ENCODE measurements at regions not wholly inside any gene's neighbourhood (a gene's known extent, or its start where the extent isn't known, plus 50 kb on each side); places are given as distances from the start of the nearest gene placed in this dataset.

- no peaks in the 10 kb centered on the region for H3K4me1 Mint-ChIP-seq
- POLR2A ChIA-PET, result no interaction called here
- H3K9me3 Mint-ChIP-seq, result no peaks in the 10 kb centered on the region
- no peaks in the 10 kb centered on the region for H3K36me3 Mint-ChIP-seq (ENCODE audit: low read depth)
- CTCF ChIA-PET, result no interaction called here
- DNase-seq, result no peak
- no peak overlapping the region for H3K4me3 Mint-ChIP-seq
- ATAC-seq (ENCODE audit: low read depth), result no peak
- intact Hi-C loops (cut with micrococcal nuclease), result no loop called here
- no peaks in the 10 kb centered on the region for H3K27me3 Mint-ChIP-seq
- TF ChIP-seq CTCF (IDR thresholded peaks at IDR 0.05), result no peak
- no peak overlapping the region for H3K27ac Mint-ChIP-seq
Measured at GRCh38 chr1:188295157-188295556, 1466.4 kb downstream of the PLA2G4A start.

- ChIA-PET POLR2A (no interaction called here), CTCF (no interaction called here)
- Mint-ChIP-seq H3K4me3 (no peak overlapping the region), H3K27me3 (no peaks in the 10 kb centered on the region), H3K9me3 (peaks cover 9% of the 10 kb centered on the region), H3K36me3 (ENCODE audit: low read depth) (no peaks in the 10 kb centered on the region), H3K27ac (no peak overlapping the region), H3K4me1 (no peaks in the 10 kb centered on the region)
- ATAC-seq (ENCODE audit: low read depth), result no peak
- no peak for TF ChIP-seq CTCF (IDR thresholded peaks at IDR 0.05)
- intact Hi-C loops (cut with micrococcal nuclease), result no loop called here
- DNase-seq, result no peak
Measured at GRCh38 chr1:188302746-188303145, 1474.0 kb downstream of the PLA2G4A start.

GRCh38 chr1:188314557-188315137 lies 1485.9 kb downstream of the PLA2G4A start:
- no peak overlapping the region for H3K4me3 Mint-ChIP-seq
- POLR2A ChIA-PET, result no interaction called here
- TF ChIP-seq CTCF (IDR thresholded peaks at IDR 0.05), result no peak
- H3K27ac Mint-ChIP-seq, result no peak overlapping the region
- DNase-seq (no peak), ATAC-seq (ENCODE audit: low read depth) (no peak)
- H3K27me3 Mint-ChIP-seq, result no peaks in the 10 kb centered on the region
- intact Hi-C loops (cut with micrococcal nuclease), result no loop called here
- H3K9me3 Mint-ChIP-seq, result no peaks in the 10 kb centered on the region
- H3K4me1 Mint-ChIP-seq, result no peaks in the 10 kb centered on the region
- CTCF ChIA-PET, result no interaction called here
- no peaks in the 10 kb centered on the region for H3K36me3 Mint-ChIP-seq (ENCODE audit: low read depth)

GRCh38 chr1:188317894-188318293 lies 1489.1 kb downstream of the PLA2G4A start:
- H3K27me3 Mint-ChIP-seq, result no peaks in the 10 kb centered on the region

GRCh38 chr1:188325211-188325610 lies 1496.5 kb downstream of the PLA2G4A start:
- intact Hi-C loops (cut with micrococcal nuclease), result no loop called here
- CTCF ChIA-PET, result no interaction called here
- Mint-ChIP-seq H3K36me3 (ENCODE audit: low read depth) (no peaks in the 10 kb centered on the region), H3K4me3 (no peak overlapping the region), H3K4me1 (no peaks in the 10 kb centered on the region), H3K27ac (no peak overlapping the region), H3K27me3 (no peaks in the 10 kb centered on the region), H3K9me3 (no peaks in the 10 kb centered on the region)
- DNase-seq, result no peak
- no peak for ATAC-seq (ENCODE audit: low read depth)
- TF ChIP-seq CTCF (IDR thresholded peaks at IDR 0.05), result no peak
- POLR2A ChIA-PET, result no interaction called here

More at GRCh38 chr1:188317894-188318293, 1489.1 kb downstream of the PLA2G4A start:
- Mint-ChIP-seq H3K4me1 (no peaks in the 10 kb centered on the region), H3K9me3 (no peaks in the 10 kb centered on the region), H3K4me3 (no peak overlapping the region), H3K36me3 (ENCODE audit: low read depth) (no peaks in the 10 kb centered on the region), H3K27ac (no peak overlapping the region)
- ChIA-PET POLR2A (no interaction called here), CTCF (no interaction called here)
- no peak for ATAC-seq (ENCODE audit: low read depth)
- no peak for TF ChIP-seq CTCF (IDR thresholded peaks at IDR 0.05)
- intact Hi-C loops (cut with micrococcal nuclease), result no loop called here
- no peak for DNase-seq

All from activated B cell treated with CpG ODN at 0.5 μM for 24 hours (primary cell).